HG02840 (cell line): ENCODE measurements at regions not wholly inside any gene's neighbourhood (a gene's known extent, or its start where the extent isn't known, plus 50 kb on each side); places are given as distances from the start of the nearest gene placed in this dataset.
A peak's percentile ranks its signal among the peaks of the same experiment; 100 is the strongest.

Source experiments
- ATAC-seq: cut with Tn5 transposase; IDR thresholded peaks from one replicate; pipeline ENCODE4 v1.9.1; 2021; ENCODE audit warnings: mild to moderate bottlenecking, moderate library complexity, moderate number of reproducible peaks; ENCODE audit not compliant: unreplicated experiment, low FRiP score

GRCh38 chr13:46964789-46965527, 68.1 kb upstream of the HTR2A start:
- no peak for ATAC-seq

- no peak for ATAC-seq
Measured at GRCh38 chr13:46963904-46964303, 67.1 kb upstream of the HTR2A start.

GRCh38 chr13:46962281-46962941, 65.6 kb upstream of the HTR2A start:
- no peak for ATAC-seq

GRCh38 chr13:46961719-46962118, 64.9 kb upstream of the HTR2A start:
- peak; percentile 95 for ATAC-seq

- no peak for ATAC-seq
Measured at GRCh38 chr13:46953941-46954340, 57.1 kb upstream of the HTR2A start.

- no peak for ATAC-seq
Measured at GRCh38 chr13:46953331-46953730, 56.5 kb upstream of the HTR2A start.

GRCh38 chr13:46951516-46951915, 54.7 kb upstream of the HTR2A start:
- no peak for ATAC-seq

GRCh38 chr13:46949211-46949610, 52.4 kb upstream of the HTR2A start:
- no peak for ATAC-seq

GRCh38 chr13:46948338-46948737, 51.5 kb upstream of the HTR2A start:
- ATAC-seq, result no peak

- no peak for ATAC-seq
Measured at GRCh38 chr13:46947425-46948191, 50.8 kb upstream of the HTR2A start.
